ENCODE measurements at regions not wholly inside any gene's neighbourhood (a gene's known extent, or its start where the extent isn't known, plus 50 kb on each side); places are given as distances from the start of the nearest gene placed in this dataset.
"Not testable (repeated sequence)": the region's sequence is repeated elsewhere in the genome, so short reads cannot be mapped to it uniquely, and the experiment has no call there.

DNA sequence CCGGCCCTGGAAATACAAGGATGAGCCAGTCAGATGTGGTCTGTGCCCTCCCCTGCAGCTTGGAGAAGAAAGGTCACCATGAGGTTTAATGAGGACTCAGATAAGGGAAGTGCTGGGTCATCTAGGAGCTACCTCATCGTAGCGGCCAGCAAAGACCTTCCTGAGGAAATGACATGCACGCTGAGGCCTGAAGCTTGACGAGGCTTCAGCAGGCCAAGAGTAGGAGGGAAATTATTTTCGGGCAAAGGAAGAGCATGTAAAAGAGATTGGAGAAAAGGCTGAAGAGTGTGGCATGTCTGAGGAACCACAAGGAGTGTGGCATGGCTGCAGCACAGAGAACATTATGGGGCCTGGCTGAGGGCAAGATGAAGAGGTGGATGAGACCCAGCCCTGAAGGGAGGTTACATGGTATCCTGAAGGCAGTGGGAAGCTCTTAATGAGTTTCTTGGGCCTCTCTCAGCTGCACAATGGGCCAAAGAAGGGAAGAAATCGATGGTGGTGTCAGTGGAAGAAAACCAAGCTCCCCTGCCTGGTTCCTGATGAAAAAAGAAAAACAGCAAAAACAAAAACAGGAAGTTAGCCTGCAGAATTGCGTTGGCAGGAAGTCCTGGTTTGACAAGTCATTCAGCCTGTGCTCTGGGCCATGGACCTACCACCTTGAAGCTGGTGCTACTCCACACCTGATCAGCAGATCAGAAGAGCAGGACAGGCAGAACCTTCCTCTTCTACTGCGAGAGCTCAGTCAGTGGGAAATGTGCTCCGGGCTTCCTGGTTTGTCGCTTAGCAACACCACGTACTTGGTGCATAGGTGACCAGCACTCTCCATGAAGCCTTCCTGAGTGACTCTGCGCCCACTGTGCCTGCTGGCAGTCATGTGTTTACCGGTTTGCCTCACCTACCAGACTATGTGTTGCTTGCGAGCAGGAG, 134.5 kb upstream of the KLF3 start:
- peak; percentile 71 for DNase-seq

DNA sequence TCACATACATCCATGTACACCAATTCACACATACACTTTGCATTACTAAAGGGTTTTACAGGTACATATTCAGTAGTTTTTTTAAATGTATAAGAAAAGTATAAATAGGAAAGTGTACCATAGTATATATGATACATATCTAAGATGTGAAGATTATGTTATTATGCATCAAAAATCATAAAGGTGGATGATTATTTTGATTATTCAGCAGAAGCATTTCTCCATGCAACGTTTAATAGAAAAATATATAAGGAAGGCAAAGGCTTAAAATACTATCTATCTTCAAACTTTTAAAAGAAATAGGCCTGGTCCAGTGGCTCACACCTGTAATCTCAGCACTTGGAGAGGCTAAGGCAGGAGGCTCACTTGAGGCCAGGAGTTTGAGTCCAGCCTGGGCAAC, 133.5 kb upstream of the KLF3 start:
- no peak for DNase-seq

DNA sequence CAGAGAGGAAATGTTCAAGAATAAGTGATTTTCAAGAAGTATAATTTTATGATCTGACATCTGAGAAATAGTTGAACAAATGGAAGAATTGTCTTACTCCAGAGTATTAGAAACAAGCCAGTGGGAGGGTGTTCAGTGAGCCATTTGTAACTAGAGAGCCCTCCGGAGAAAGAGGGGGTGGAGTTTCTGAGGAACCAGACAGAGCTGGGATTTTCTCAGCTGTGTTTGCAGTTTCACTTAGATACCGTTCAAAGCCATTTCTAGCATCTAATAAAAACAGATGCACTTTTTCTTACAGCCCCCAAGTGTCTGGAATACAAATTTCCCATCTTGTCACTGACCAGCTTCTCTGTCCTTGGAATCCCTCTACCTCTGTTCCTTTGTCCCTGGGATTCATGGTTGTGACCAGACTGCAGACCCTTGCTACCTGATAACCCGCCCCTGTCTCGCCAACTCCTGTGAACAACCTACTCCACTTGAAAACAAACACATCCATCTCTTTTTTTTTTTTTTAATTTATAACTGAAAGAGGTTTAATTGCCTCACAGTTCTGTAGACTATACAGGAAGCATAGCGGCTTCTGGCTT, 132.8 kb upstream of the KLF3 start:
- no peak for DNase-seq

DNA sequence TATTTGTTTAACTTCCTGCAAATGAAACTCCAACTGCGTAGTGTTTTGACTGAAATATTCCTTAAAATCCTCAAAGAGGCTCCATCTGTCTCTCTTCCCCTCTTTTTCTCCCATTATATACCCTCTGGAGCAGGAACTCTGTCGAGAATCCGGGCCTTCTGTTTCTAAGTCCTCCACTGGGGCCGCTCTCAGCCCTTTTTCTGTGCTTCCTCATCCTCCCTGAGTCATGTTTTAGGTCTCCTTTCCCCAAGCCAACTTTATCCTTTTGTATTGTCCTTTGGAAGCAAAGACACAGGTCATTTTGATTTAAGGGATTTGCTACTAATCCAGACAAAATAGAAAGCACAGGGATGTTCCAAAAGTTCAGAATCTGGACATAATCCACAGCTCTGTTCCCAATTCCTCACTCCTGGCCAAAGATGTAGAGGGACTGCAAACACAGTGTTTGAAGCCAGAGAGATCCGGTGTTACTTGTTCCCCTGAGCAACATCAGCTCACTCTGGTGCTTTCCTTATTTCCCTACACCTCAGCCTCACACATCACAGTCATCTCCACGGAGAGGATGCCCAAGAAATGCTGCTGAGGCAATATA, 131.0 kb upstream of the KLF3 start:
- no peak for DNase-seq

DNA sequence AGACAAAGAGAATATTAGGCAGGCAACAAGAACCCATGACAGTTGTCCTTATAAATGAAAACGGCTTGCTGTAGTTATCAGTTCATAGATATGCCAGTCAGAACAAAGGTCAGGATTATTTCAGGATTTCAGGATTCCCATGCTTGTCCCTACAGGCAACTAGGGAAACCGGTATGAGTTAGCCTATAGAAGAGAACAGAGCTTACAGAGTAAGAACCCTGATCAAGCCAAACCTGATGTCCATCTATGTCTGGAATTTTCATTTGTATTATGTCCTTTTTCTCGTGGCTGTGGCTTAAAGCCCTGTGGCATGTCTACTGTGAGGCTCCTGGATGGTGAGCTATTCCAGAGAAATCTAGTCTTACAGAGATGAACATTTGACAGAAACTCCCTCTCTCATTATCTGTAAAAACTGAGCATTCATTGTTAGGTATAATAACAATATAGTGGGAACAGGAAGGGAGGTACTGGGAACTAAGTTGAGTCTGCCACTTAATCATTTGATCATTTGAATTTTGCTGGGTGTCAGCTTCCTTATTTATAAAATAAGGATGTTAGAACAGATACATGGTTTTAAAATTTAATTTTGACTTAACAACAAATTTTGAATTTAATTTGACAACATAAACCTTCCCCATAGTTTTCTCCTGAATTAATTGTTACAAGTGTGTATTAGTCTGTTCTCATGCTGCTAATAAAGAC, 129.5 kb upstream of the KLF3 start:
- DNase-seq: no peak

- DNase-seq: not testable (repeated sequence)
Measured at GRCh38 chr4:38535071-38535470, 128.9 kb upstream of the KLF3 start.

DNA sequence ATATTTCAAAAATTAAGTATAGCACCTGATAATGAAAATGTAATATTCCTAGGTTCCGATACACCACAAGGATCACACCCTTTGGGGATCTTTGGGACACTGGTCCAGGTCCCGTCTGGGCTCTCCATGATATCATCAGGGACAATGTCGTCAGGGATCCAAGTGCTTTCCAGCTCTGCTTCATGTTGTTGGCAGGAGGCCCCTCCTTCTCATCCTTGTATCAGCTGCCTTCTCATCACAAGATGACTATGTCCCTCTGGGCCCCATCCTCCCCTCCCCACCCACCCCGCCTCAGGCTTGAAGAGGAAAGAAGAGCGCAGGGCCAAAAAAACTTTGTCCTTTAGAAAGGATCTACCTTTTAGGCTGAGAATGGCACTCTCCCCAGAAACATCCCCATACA, 128.3 kb upstream of the KLF3 start:
- DNase-seq: no peak

DNA sequence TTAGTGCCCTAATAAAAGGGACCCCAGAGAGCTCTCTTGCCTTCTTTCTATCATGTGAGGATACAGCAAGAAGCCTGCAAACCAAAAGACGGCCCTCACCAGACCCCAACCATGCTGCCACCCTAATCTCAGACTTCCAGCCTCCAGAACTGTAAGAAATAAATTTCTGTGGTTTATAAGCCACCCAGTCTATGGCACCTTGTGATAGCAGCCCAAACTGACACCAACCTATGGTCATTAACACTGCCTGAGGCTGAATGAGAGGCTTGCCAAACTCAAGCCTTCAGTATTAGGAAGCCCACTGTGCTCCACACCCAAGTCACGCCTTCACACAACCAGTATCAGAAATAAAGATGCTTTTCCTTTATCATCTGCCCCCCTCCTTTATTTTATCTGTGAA, 127.3 kb upstream of the KLF3 start:
- no peak for DNase-seq

- DNase-seq: no peak
Measured at GRCh38 chr4:38537666-38538065, 126.3 kb upstream of the KLF3 start.

- DNase-seq: no peak
Measured at GRCh38 chr4:38538517-38538916, 125.5 kb upstream of the KLF3 start.

GRCh38 chr4:38539501-38539900, 124.5 kb upstream of the KLF3 start:
- DNase-seq: no peak

GRCh38 chr4:38547052-38547451, 116.9 kb upstream of the KLF3 start:
- no peak for DNase-seq

GRCh38 chr4:38548256-38548655, 115.7 kb upstream of the KLF3 start:
- no peak for DNase-seq

GRCh38 chr4:38559374-38559773, 104.6 kb upstream of the KLF3 start:
- no peak for DNase-seq

DNA sequence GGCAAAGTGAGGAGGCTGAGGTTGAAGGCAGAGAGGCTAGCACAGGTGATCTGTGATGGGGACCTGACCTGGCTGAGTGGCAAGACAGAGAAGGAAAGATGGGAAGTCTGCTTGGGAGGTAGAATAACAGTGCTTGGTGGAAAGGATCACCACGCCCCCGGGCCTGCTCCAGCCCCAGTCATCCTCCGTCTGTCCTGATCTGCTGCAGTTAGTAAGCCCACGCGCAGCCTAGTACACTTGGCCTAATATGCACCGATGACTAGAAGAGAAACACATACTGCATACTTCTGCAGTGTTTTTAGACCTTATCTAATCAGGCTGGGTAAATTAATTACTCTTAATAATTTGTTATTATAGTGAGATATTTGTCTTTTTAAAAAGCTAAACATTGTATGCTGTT, 103.7 kb upstream of the KLF3 start:
- DNase-seq: no peak

DNA sequence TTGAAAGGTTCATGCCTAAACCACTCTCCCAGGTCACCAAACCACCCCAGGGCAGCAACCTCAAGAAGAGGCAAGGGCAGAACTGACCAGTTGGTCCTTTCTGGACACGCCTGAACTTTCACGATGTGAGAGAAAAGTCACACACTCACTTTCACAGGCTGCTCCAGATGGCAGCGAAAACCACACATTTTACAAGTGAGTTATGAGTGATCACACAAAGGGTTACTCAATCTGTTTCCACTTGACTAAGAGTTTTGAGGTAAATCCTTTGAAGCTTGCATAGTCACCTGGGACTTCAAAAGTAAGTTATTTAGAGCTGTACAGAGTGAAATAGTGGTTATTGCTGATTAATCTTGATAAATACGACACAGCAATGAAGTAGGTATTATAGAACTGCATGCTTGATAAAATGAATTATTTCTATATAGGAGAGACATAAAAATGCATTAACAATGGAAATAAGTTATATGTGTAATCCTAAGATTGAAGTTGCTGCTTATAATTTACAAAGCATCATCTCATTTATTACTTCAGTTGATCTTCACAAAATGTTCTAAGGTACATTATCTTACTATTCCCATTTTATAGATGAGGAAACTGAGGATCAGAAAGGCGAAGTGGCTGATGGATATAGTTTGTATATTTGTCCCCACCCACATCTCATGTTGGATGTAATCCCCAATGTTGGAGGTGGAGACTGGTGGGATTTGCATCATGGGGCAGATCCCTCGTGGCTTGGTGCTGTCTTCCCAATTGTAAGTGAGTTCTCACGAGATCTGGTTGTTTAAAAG, 103.0 kb upstream of the KLF3 start:
- no peak for DNase-seq

DNA sequence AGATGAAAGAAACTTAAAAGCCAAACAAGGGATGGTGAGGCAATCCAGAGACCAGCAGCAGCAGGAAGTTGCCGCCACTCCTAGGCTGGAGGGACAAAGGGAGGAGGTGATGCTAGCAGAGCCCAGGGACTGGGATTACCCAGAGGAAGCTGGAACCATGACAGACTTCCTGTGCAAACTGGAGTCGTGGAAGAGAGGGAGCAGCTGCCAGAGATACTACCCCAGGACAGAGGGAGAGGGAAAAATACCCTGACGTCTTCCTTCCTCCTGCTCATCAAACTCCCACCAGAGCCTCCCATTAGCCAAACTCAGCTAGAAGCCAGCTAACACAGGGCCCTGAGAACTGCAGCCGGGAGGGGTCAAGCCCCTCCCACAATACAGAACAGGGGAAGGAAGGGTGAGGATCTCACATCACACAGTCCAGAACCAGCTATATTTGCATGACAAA, 101.2 kb upstream of the KLF3 start:
- peak; percentile 0 for DNase-seq

GRCh38 chr4:38563707-38564495, 100.1 kb upstream of the KLF3 start:
- DNase-seq: no peak

GRCh38 chr4:38565271-38566199, 98.5 kb upstream of the KLF3 start:
- no peak for DNase-seq

DNA sequence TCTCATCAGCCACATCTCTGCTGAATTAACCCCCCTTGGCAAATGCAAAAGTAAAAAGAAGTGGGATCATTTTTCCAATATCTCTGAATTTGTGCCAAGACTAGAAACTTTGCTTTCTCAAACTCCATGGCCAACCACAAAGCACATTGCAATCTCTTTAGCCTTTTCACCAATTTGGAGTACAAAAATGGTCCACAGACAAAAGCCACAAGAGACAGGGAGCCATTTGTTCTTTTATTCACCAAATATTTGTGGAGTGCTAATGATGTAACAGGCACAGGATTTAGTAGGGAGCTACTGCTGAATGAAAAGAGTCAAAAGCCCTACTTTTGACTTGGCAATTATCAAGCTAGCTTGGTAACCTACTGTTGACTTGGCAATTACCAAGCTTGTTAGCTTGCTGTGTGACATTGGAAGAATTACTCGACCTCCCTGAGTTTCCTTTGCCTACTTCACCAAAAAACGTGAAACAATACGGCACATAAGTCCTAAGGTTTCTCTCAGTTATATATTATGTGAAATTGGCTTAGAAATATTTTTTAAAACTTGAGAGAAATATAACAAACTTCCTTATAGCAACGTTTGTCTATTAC, 97.1 kb upstream of the KLF3 start:
- DNase-seq: no peak
